ENCODE measurements at regions not wholly inside any gene's neighbourhood (a gene's known extent, or its start where the extent isn't known, plus 50 kb on each side); places are given as distances from the start of the nearest gene placed in this dataset.

GRCh38 chr15:62969442-62970089, 73.0 kb upstream of the TPM1 start:
- FAIRE-seq: no peak

DNA sequence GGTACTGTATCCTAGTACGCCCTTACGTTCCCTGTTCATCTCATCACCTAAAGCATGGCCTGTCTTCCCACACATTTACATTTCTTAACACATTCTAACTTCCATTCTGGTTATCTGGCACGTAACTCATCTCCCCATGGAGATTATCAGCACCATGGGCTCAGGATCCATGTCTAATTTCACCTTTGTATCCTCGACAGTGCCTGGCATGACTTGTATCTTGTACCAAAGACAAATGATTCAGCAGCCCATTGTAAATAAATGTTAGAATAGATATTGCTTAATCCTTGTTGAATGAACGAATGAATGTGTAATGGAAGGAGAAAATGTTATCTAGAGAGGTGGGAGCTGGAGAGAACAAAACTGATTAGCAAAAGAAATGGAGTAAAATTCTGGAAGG, 69.7 kb upstream of the TPM1 start:
- FAIRE-seq: no peak

- FAIRE-seq: no peak
Measured at GRCh38 chr15:62975515-62975914, 67.0 kb upstream of the TPM1 start.

DNA sequence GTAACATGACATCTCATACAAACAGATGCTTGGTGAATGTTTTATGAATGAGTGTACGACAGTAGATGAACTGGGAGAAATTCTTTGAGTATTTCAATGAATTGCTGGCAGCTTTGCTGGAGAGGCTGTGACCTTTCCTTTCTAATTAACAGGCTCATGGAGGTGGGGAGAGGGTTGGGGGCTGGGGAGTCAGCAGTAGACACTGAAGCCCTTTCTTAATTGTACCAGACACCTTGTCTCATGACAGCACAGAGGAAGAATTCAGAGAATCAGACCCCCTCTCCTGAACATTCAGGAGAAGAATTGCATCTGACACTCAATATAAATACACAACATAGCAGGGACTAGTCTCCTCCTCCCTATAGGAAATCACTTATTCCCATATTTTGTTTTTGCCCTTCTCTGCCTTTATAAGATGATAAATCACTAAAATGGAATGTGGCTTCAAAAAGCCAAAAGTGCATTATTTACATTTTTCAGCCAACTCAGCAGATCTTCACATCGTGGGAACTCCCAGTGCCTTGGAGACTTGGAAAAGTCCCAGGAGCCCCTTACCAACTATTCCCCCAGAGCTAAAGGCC, 66.2 kb upstream of the TPM1 start:
- FAIRE-seq: no peak

- no peak for FAIRE-seq
Measured at GRCh38 chr15:62977952-62978811, 64.4 kb upstream of the TPM1 start.

- no peak for FAIRE-seq
Measured at GRCh38 chr15:62979252-62979651, 63.3 kb upstream of the TPM1 start.

DNA sequence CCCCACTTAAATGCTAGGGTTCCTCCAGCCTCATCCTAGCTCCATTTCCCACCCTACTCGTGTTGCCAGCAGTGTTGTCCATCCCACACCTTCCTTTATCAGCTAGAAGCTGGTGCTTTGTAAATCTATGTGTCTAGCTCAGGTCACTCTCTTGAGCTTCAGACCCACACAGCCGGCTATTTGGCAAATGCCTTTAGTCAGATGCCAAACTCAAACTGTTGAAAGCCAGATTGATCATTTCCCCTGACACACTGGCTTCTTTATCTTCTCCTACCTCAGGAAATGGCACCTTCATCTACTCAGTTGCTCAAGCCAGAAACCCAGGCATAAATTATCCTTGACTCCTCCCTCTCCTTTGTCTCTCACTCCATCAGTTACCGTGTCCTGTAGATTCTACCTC, 61.5 kb upstream of the TPM1 start:
- FAIRE-seq: no peak

- FAIRE-seq: no peak
Measured at GRCh38 chr15:62983956-62984355, 58.6 kb upstream of the TPM1 start.

DNA sequence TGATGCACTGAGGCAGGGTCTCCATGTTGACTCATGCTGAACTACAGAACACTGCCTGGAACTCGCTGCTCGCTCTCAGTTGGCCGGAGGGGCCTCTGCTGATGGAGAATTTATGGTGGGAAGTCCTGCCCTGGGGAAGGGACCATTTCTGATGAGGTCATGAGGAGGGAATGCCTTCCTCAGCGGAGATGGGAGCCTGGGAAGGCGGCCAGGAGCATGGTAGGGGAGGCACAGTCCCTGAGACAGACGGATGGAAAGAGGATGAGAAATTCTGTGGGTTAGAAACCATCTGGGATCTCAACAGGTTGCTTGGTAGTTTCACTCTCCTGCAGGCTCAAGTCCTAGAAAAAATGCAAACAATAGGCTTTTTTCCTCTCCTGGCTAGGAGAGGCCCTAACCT, 56.8 kb upstream of the TPM1 start:
- FAIRE-seq: no peak

GRCh38 chr15:62986948-62987347, 55.6 kb upstream of the TPM1 start:
- FAIRE-seq: no peak

- FAIRE-seq: no peak
Measured at GRCh38 chr15:62988701-62989100, 53.8 kb upstream of the TPM1 start.

DNA sequence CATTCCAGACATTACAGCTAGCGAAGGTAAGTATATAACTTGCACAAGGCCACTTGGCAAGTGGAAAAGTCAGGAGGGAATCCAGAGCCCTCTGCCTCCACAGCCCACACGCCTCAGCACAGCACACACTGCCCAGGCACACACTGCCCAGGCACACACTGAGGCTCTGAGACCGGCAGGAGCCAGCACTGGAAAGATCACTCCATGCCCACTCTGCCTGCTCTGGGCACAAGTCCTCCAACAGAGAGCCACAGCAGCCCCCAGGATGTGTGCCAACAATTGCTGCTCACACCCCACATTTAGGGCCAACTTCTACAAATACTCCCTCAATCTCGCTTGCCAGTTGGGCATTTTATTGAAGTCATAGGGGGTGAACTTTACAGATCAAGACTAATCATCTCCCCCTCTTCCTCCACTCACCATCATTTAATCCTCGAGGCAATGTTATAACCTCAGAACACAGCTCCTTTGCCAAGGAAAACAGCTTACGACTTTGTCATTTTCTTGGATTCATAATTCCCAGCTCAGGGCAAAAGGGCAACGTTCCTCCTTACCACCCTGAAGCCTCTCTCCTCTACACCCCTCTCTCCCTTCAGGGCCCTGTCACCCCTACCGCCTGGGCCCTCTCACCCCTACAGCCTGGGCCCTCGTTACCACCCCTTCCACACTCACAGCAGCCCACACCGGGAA, 53.0 kb upstream of the TPM1 start:
- FAIRE-seq: no peak

DNA sequence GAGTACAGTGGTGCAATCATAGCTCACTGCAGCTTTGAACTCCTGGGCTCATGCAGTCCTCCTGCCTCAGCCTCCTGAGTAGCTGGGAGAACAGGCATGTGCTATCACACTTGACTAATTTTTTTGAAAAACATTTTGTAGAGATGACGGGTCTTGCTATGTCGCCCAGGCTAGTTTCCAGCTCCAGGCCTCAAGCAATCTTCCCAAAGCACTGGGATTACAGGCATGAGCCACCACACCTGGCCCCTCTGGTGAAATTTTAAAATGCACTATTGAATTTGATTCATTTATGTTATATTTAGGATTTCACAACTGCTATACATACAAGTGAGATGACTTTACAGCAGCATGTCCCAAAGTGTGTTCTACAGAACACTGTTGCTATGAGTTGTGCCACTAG, 50.8 kb upstream of the TPM1 start:
- no peak for FAIRE-seq

DNA sequence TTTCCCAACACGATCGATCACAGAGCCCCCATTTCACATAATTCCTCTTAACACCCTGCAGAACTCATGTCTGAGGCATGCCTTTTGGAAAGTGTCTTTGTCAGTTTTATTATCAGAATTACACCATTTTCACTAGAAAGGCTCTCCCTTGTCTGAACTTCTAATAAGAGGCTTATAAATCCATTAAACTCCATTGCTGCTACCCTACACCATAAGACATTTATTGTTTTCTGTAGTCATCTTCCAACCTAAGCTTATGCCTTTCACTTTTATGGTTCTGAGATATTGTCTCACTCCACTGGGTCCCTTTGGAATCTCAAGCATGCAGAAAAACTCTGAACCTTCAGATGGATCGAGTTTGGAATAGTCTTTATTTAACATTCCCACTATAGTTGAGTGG, 50.2 kb upstream of the TPM1 start:
- FAIRE-seq: no peak
